GM20000 (cell line): ENCODE measurements at regions not wholly inside any gene's neighbourhood (a gene's known extent, or its start where the extent isn't known, plus 50 kb on each side); places are given as distances from the start of the nearest gene placed in this dataset.

Experiments used
- DNase-seq: peaks from one replicate; pipeline ENCODE4 v3.0.0; 2012; ENCODE audit warnings: low spot score
- CTCF ChIP-seq: IDR thresholded peaks from 2 replicates; pipeline ENCODE4 v1.5.1; 2012; ENCODE audit warnings: mild to moderate bottlenecking, control low read depth; ENCODE audit errors: extremely low read depth, missing control alignments

GRCh38 chr20:10724449-10725173, 50.8 kb upstream of the JAG1 start:
- no peak for DNase-seq
- TF ChIP-seq CTCF, result no peak

- no peak for TF ChIP-seq CTCF
- no peak for DNase-seq
Measured at GRCh38 chr20:10728873-10729670, 55.3 kb upstream of the JAG1 start.

GRCh38 chr20:10729785-10730184, 56.0 kb upstream of the JAG1 start:
- TF ChIP-seq CTCF, result no peak

GRCh38 chr20:10730629-10731183, 56.9 kb upstream of the JAG1 start:
- no peak for DNase-seq
- no peak for TF ChIP-seq CTCF

More at GRCh38 chr20:10729785-10730184, 56.0 kb upstream of the JAG1 start:
- DNase-seq, result no peak

- no peak for DNase-seq
- no peak for TF ChIP-seq CTCF
Measured at GRCh38 chr20:10731190-10731965, 57.6 kb upstream of the JAG1 start.

- TF ChIP-seq CTCF, result no peak
- no peak for DNase-seq
Measured at GRCh38 chr20:10733122-10733521, 59.3 kb upstream of the JAG1 start.
